Sigmoid colon (tissue), 6 donors: ENCODE measurements at regions not wholly inside any gene's neighbourhood (a gene's known extent, or its start where the extent isn't known, plus 50 kb on each side); places are given as distances from the start of the nearest gene placed in this dataset.

ENCODE experiments used
- DNase-seq: peaks from one replicate; pipeline ENCODE4 v3.0.0-alpha.2; 2019
- H3K27ac ChIP-seq, 4 donors: fragments of 200-600 bp; sonication (generic); one replicate each; pipeline ENCODE4 v1.5.1; 2016 to 2019; ENCODE audit warnings: mild to moderate bottlenecking in 1 of 4
- H3K27me3 ChIP-seq, 3 donors: fragments of 200-600 bp; sonication (generic); one replicate each; pipeline ENCODE4 v1.5.1; 2019; ENCODE audit warnings: mild to moderate bottlenecking in 1 of 3
- H3K36me3 ChIP-seq, 4 donors: fragments of 200-600 bp; sonication (generic); one replicate each; pipeline ENCODE4 v1.5.1; 2016 to 2019
- H3K4me1 ChIP-seq, 4 donors: fragments of 200-600 bp; sonication (generic); one replicate each; pipeline ENCODE4 v1.5.1; 2017 to 2019
- H3K4me3 ChIP-seq, 4 donors: fragments of 200-600 bp; sonication (generic); one replicate each; pipeline ENCODE4 v1.5.1; 2017 to 2019; ENCODE audit warnings: mild to moderate bottlenecking in 2 of 4, moderate library complexity in 1 of 4
- H3K9me3 ChIP-seq, 4 donors: fragments of 200-600 bp in 3 of 4; sonication (generic) in 3 of 4; one replicate each; pipeline versions ENCODE4 v1.5.1 to v1.6.1; 2013 to 2019
- CTCF ChIP-seq, 4 experiments: fragments of 450-650 bp in 3 of 4; fragments of 200-600 bp in 1 of 4; IDR thresholded peaks; one replicate each; pipeline ENCODE4 v1.5.1; 2016 to 2019; ENCODE audit warnings: antibody characterized with exemption in 4 of 4, mild to moderate bottlenecking in 3 of 4, moderate library complexity in 2 of 4
- EP300 ChIP-seq, 4 donors: sonication (generic); formaldehyde crosslinking; IDR thresholded peaks; one replicate each; pipeline ENCODE4 v1.6.1; 2017; ENCODE audit warnings: antibody characterized with exemption in 4 of 4
- POLR2A ChIP-seq, 2 donors: fragments of 450-650 bp; IDR thresholded peaks; one replicate each; pipeline ENCODE4 v1.6.1; 2016; ENCODE audit warnings: antibody characterized with exemption in 2 of 2, mild to moderate bottlenecking in 2 of 2, moderate library complexity in 2 of 2
- POLR2AphosphoS5 ChIP-seq, 4 donors: sonication (generic); formaldehyde crosslinking; IDR thresholded peaks; one replicate each; pipeline ENCODE4 v1.6.1; 2017; ENCODE audit warnings: antibody characterized with exemption in 4 of 4
- WGBS, 2 donors: extraction: QIAGEN DNeasy Blood & Tissue Kit; methylation state at CpG; one replicate each; pipeline ENCODE4 v1.1.7; 2013; 5-methylcytosine and 5-hydroxymethylcytosine counted together
- intact Hi-C: fragments of 100-400 bp; cut with DNase I; formaldehyde crosslinking; loops from one replicate; pipeline ENCODE4 v1.15.1; 2023
- donor health status: healthy with polysubstance abuse.
- donor health status: healthy.

- intact Hi-C loops, result no loop called here
- Histone ChIP-seq H3K27me3 (no peaks in the 10 kb centered on the region), H3K36me3 (no peaks in the 10 kb centered on the region), H3K27ac (no peak overlapping the region), H3K4me1 (no peaks in the 10 kb centered on the region), H3K9me3 (no peaks in the 10 kb centered on the region), H3K4me3 (no peak overlapping the region)
- DNase-seq, result no peak
- WGBS, 2 donors, result 91 to 95% methylated on average over 9 of the region's 9 CpGs
- TF ChIP-seq EP300 (IDR thresholded peaks at IDR 0.05) (no peak), POLR2AphosphoS5 (IDR thresholded peaks at IDR 0.05) (no peak)
Measured at GRCh38 chr5:58013542-58014258, 446.2 kb downstream of the PLK2 start.

GRCh38 chr5:58012801-58013315, 447.0 kb downstream of the PLK2 start:
- Histone ChIP-seq H3K4me1 (no peaks in the 10 kb centered on the region), H3K27ac (no peak overlapping the region), H3K4me3 (no peak overlapping the region), H3K27me3 (no peaks in the 10 kb centered on the region), H3K36me3 (no peaks in the 10 kb centered on the region), H3K9me3 (no peaks in the 10 kb centered on the region)
- WGBS, 2 donors, result 85 to 89% methylated on average over 3 of the region's 3 CpGs
- TF ChIP-seq POLR2A (IDR thresholded peaks at IDR 0.05), result no peak
- no peak for TF ChIP-seq EP300 (IDR thresholded peaks at IDR 0.05)
- no peak for TF ChIP-seq CTCF (IDR thresholded peaks at IDR 0.05)
- no peak for TF ChIP-seq POLR2AphosphoS5 (IDR thresholded peaks at IDR 0.05)
- no peak for DNase-seq
- intact Hi-C loops, result no loop called here

GRCh38 chr5:58012102-58012501, 447.8 kb downstream of the PLK2 start:
- no peaks in the 10 kb centered on the region for H3K36me3 ChIP-seq
- no peak overlapping the region for H3K27ac ChIP-seq
- no peaks in the 10 kb centered on the region for H3K4me1 ChIP-seq
- whole genome bisulfite sequencing, 2 donors, result 34 to 68% methylated on average over 1 of the region's 1 CpG
- no peak overlapping the region for H3K4me3 ChIP-seq
- DNase-seq, result no peak
- no peaks in the 10 kb centered on the region for H3K27me3 ChIP-seq
- no peaks in the 10 kb centered on the region for H3K9me3 ChIP-seq
- intact Hi-C loops, result no loop called here
- TF ChIP-seq POLR2A (IDR thresholded peaks at IDR 0.05), result no peak
- TF ChIP-seq POLR2AphosphoS5 (IDR thresholded peaks at IDR 0.05), result no peak
- no peak for TF ChIP-seq EP300 (IDR thresholded peaks at IDR 0.05)
- no peak for TF ChIP-seq CTCF (IDR thresholded peaks at IDR 0.05)

- no peak for DNase-seq
- intact Hi-C loops, result no loop called here
- no peaks in the 10 kb centered on the region for H3K4me1 ChIP-seq
- no peaks in the 10 kb centered on the region for H3K27me3 ChIP-seq
- no peak overlapping the region for H3K4me3 ChIP-seq
- TF ChIP-seq CTCF (IDR thresholded peaks at IDR 0.05) (no peak), POLR2AphosphoS5 (IDR thresholded peaks at IDR 0.05) (no peak)
- H3K36me3 ChIP-seq, result no peaks in the 10 kb centered on the region
- H3K9me3 ChIP-seq, result no peaks in the 10 kb centered on the region
- no peak overlapping the region for H3K27ac ChIP-seq
- WGBS, 2 donors, result 91 to 92% methylated on average over 4 of the region's 4 CpGs
Measured at GRCh38 chr5:58011301-58011700, 448.6 kb downstream of the PLK2 start.

GRCh38 chr5:58009754-58010153, 450.1 kb downstream of the PLK2 start:
- no peak for DNase-seq
- 87 to 94% methylated on average over 2 of the region's 2 CpGs for WGBS, 2 donors
- intact Hi-C loops, result no loop called here
- H3K27me3 ChIP-seq, result no peaks in the 10 kb centered on the region
- H3K4me3 ChIP-seq, result no peak overlapping the region
- TF ChIP-seq POLR2A (IDR thresholded peaks at IDR 0.05), result no peak
- no peak for TF ChIP-seq CTCF (IDR thresholded peaks at IDR 0.05)
- TF ChIP-seq EP300 (IDR thresholded peaks at IDR 0.05), result no peak
- no peak for TF ChIP-seq POLR2AphosphoS5 (IDR thresholded peaks at IDR 0.05)
- H3K27ac ChIP-seq, result no peak overlapping the region
- H3K36me3 ChIP-seq, result no peaks in the 10 kb centered on the region
- no peaks in the 10 kb centered on the region for H3K9me3 ChIP-seq
- no peaks in the 10 kb centered on the region for H3K4me1 ChIP-seq
